SK-N-SH treated with all-trans-retinoic acid at 6 μM for 48 hours (cell line): ENCODE measurements at regions not wholly inside any gene's neighbourhood (a gene's known extent, or its start where the extent isn't known, plus 50 kb on each side); places are given as distances from the start of the nearest gene placed in this dataset.
"Not testable (repeated sequence)": the region's sequence is repeated elsewhere in the genome, so short reads cannot be mapped to it uniquely, and the experiment has no call there.

Experiments used
- BACH2 ChIP-seq: fragments of 250-450 bp; sonication (Bioruptor Pico); IDR thresholded peaks from 2 replicates; pipeline ENCODE4 v1.9.0; 2021; ENCODE audit warnings: mild to moderate bottlenecking, borderline replicate concordance
- CSDC2 ChIP-seq: fragments of 250-450 bp; sonication (Bioruptor Pico); IDR thresholded peaks from 2 replicates; pipeline ENCODE4 v1.5.0; 2020; ENCODE audit warnings: mild to moderate bottlenecking, moderate library complexity
- ESRRG ChIP-seq: fragments of 250-450 bp; sonication (Bioruptor Pico); IDR thresholded peaks from 2 replicates; pipeline ENCODE4 v1.6.1; 2021; ENCODE audit warnings: mild to moderate bottlenecking
- PPARA ChIP-seq: fragments of 250-450 bp; sonication (Bioruptor Pico); IDR thresholded peaks from 2 replicates; pipeline ENCODE4 v1.5.0; 2020; ENCODE audit warnings: mild to moderate bottlenecking, borderline replicate concordance
- ZC3H10 ChIP-seq: fragments of 250-450 bp; sonication (Bioruptor Pico); IDR thresholded peaks from 2 replicates; pipeline ENCODE4 v1.5.1; 2021; ENCODE audit warnings: mild to moderate bottlenecking, moderate library complexity
- ZFP3 ChIP-seq: fragments of 250-450 bp; sonication (Bioruptor Pico); IDR thresholded peaks from 2 replicates; pipeline ENCODE4 v1.5.0; 2020; ENCODE audit warnings: mild to moderate bottlenecking, moderate library complexity
- TF ChIP-seq, protein P1 (sequence below): fragments of 250-450 bp; sonication (Bioruptor Pico); IDR thresholded peaks from 2 replicates; pipeline ENCODE4 v1.8.0; 2020; ENCODE audit warnings: mild to moderate bottlenecking, moderate library complexity, borderline replicate concordance

DNA sequence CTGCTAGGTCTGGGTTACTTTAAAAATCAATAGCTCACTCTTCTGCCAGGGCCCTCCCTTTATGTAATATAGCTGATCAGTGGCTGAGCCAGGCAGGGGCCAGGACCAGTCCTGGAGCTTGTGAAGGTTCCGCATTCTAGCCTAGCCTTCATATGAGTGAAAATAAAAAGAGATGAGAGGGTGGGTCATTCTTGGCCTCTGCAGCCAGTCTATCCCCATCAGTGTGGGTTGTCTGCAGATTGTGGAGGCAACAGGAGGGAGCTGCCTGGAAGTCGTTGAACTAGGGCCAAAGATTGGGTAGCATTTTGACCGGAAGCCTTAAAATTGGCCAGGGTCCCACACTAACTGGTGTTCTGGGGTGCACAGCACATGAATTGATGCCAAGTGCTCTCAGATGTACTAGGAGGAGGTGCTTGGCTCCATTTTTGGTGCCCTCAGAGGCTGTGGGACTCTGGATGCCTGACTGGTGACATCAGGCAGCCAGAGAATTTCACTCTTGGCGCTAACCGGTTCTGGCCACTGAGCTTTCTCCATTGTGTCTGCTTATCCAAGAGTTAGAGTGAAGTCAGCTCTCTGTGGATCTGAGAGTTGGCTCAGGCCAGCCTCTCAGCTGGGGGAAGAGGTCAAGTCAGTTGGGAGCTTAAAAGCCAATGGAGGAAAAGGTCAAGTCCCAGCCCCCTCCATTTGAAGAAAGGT, 66.5 kb upstream of the IKBKE start:
- not testable (repeated sequence) for TF ChIP-seq ZFP3 (CRISPR knock-in tag); BACH2; ZC3H10 (CRISPR knock-in tag); CSDC2 (CRISPR knock-in tag); ESRRG (CRISPR knock-in tag); PPARA (CRISPR knock-in tag)
- TF ChIP-seq, protein P1, sequence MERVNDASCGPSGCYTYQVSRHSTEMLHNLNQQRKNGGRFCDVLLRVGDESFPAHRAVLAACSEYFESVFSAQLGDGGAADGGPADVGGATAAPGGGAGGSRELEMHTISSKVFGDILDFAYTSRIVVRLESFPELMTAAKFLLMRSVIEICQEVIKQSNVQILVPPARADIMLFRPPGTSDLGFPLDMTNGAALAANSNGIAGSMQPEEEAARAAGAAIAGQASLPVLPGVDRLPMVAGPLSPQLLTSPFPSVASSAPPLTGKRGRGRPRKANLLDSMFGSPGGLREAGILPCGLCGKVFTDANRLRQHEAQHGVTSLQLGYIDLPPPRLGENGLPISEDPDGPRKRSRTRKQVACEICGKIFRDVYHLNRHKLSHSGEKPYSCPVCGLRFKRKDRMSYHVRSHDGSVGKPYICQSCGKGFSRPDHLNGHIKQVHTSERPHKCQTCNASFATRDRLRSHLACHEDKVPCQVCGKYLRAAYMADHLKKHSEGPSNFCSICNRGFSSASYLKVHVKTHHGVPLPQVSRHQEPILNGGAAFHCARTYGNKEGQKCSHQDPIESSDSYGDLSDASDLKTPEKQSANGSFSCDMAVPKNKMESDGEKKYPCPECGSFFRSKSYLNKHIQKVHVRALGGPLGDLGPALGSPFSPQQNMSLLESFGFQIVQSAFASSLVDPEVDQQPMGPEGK (CRISPR knock-in tag), result not testable (repeated sequence)
